IMR-90 (cell line): ENCODE measurements at regions not wholly inside any gene's neighbourhood (a gene's known extent, or its start where the extent isn't known, plus 50 kb on each side); places are given as distances from the start of the nearest gene placed in this dataset.

Experiments used
- CTCF ChIP-seq: conservative IDR thresholded peaks from 2 replicates; pipeline ENCODE4 v1.5.1; 2012; ENCODE audit warnings: mild to moderate bottlenecking, low read depth, low read length, improper control_type of control experiment
- POLR2A ChIP-seq: IDR thresholded peaks from 2 replicates; pipeline ENCODE4 v1.6.1; 2012; ENCODE audit warnings: mild to moderate bottlenecking, low read depth, low read length
- SMC3 ChIP-seq: fragments of 150-350 bp; IDR thresholded peaks from 2 replicates; pipeline ENCODE4 v1.6.1; 2016; ENCODE audit warnings: low read depth, mild to moderate bottlenecking, antibody characterized with exemption, low read length, moderate library complexity

GRCh38 chr6:71649915-71650314 is 236.4 kb upstream of the RIMS1 start:
- TF ChIP-seq POLR2A (no peak), SMC3 (no peak), CTCF (no peak)
